Right atrium auricular region (tissue), 2 donors: ENCODE measurements at regions not wholly inside any gene's neighbourhood (a gene's known extent, or its start where the extent isn't known, plus 50 kb on each side); places are given as distances from the start of the nearest gene placed in this dataset.

Experiments
- DNase-seq: peaks from one replicate; pipeline ENCODE4 v3.0.0-alpha.2; 2019; ENCODE audit warnings: low spot score
- H3K27ac ChIP-seq, 2 donors: fragments of 200-600 bp; sonication (generic); 1 replicate in 1 of 2; 2 replicates in 1 of 2; pipeline ENCODE4 v1.5.1; 2016 to 2019
- H3K27me3 ChIP-seq, 2 donors: fragments of 200-600 bp; sonication (generic); one replicate each; pipeline versions ENCODE4 v1.5.1 to v1.6.0; 2017 to 2019
- H3K36me3 ChIP-seq: fragments of 200-600 bp; sonication (generic); one replicate; pipeline ENCODE4 v1.5.1; 2016
- H3K4me1 ChIP-seq, 2 donors: fragments of 200-600 bp; sonication (generic); one replicate each; pipeline versions ENCODE4 v1.5.1 to v1.6.0; 2017 to 2019
- H3K4me3 ChIP-seq, 2 donors: fragments of 200-600 bp; sonication (generic); 1 replicate in 1 of 2; 2 replicates in 1 of 2; pipeline ENCODE4 v1.5.1; 2017 to 2019; ENCODE audit warnings: mild to moderate bottlenecking in 1 of 2, moderate library complexity in 1 of 2
- H3K9me3 ChIP-seq, 2 donors: fragments of 200-600 bp; sonication (generic); one replicate each; pipeline ENCODE4 v1.5.1; 2019
- CTCF ChIP-seq, 2 donors: fragments of 200-600 bp; sonication (generic); IDR thresholded peaks; one replicate each; pipeline ENCODE4 v1.5.1; 2019; ENCODE audit warnings: antibody characterized with exemption in 2 of 2

DNA sequence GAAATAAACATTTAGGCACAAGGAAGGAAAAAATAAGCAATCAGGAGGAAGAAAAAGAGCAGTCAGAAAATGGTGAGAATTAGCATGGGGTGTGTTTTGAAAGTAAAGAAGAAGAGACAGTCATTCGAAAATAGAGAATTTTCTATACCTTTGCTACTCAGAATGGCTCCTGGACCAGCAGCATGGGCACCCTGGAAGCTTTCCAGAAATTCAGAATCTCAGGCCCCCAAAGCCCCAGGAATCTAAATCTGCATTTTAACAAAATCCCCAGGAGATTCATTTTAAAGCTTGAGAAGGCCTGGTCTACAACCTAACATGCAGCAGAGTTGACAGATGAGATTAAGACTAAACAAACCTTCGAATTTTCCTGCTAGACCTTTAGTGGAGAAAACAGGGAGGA, 131.2 kb upstream of the HDAC9 start:
- Histone ChIP-seq H3K9me3 (no peaks in the 10 kb centered on the region), H3K4me3 (no peak overlapping the region), H3K4me1 (no peaks in the 10 kb centered on the region), H3K27me3 (no peaks in the 10 kb centered on the region), H3K27ac (no peak overlapping the region), H3K36me3 (no peaks in the 10 kb centered on the region)
- DNase-seq = no peak
- TF ChIP-seq CTCF (IDR thresholded peaks at IDR 0.05) = no peak

- no peak overlapping the region for H3K4me3 ChIP-seq
- TF ChIP-seq CTCF (IDR thresholded peaks at IDR 0.05) = no peak
- no peaks in the 10 kb centered on the region for H3K4me1 ChIP-seq
- H3K9me3 ChIP-seq = no peaks in the 10 kb centered on the region
- DNase-seq = no peak
- H3K27me3 ChIP-seq = no peaks in the 10 kb centered on the region
- no peaks in the 10 kb centered on the region for H3K36me3 ChIP-seq
- no peak overlapping the region for H3K27ac ChIP-seq
Observed at GRCh38 chr7:18366394-18366793, 129.2 kb upstream of the HDAC9 start.

DNA sequence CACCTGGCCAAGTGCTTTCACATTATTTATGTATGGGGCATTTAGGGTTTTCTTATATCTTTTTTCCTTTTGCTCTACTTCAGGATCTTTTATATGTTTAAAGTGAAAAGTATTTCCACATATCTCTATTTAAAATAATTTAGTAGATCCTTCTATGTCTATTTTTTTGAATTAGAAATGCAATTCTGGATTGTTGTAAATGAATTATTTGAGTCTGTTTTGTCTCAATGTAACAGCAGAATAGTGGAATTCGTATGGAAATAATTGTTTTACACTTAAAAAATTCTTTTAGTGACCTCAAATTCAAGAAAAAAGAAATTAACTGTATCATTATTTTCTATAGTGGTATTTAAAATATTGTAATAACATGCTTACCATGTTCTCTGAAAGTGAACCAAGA, 126.5 kb upstream of the HDAC9 start:
- Histone ChIP-seq H3K27me3 (no peaks in the 10 kb centered on the region), H3K36me3 (no peaks in the 10 kb centered on the region), H3K27ac (no peak overlapping the region), H3K4me3 (no peak overlapping the region), H3K9me3 (no peaks in the 10 kb centered on the region), H3K4me1 (no peaks in the 10 kb centered on the region)
- no peak for DNase-seq
- no peak for TF ChIP-seq CTCF (IDR thresholded peaks at IDR 0.05)

- Histone ChIP-seq H3K9me3 (no peaks in the 10 kb centered on the region), H3K4me1 (no peaks in the 10 kb centered on the region), H3K27me3 (no peaks in the 10 kb centered on the region), H3K27ac (no peak overlapping the region), H3K36me3 (no peaks in the 10 kb centered on the region), H3K4me3 (no peak overlapping the region)
- no peak for DNase-seq
- no peak for TF ChIP-seq CTCF (IDR thresholded peaks at IDR 0.05)
Observed at GRCh38 chr7:18370633-18371032, 124.9 kb upstream of the HDAC9 start.

GRCh38 chr7:18378989-18379605, 116.5 kb upstream of the HDAC9 start:
- H3K36me3 ChIP-seq = no peaks in the 10 kb centered on the region
- H3K4me3 ChIP-seq = no peak overlapping the region
- no peaks in the 10 kb centered on the region for H3K4me1 ChIP-seq
- no peak for TF ChIP-seq CTCF (IDR thresholded peaks at IDR 0.05)
- H3K27ac ChIP-seq = no peak overlapping the region
- no peaks in the 10 kb centered on the region for H3K9me3 ChIP-seq
- no peaks in the 10 kb centered on the region for H3K27me3 ChIP-seq
- no peak for DNase-seq

DNA sequence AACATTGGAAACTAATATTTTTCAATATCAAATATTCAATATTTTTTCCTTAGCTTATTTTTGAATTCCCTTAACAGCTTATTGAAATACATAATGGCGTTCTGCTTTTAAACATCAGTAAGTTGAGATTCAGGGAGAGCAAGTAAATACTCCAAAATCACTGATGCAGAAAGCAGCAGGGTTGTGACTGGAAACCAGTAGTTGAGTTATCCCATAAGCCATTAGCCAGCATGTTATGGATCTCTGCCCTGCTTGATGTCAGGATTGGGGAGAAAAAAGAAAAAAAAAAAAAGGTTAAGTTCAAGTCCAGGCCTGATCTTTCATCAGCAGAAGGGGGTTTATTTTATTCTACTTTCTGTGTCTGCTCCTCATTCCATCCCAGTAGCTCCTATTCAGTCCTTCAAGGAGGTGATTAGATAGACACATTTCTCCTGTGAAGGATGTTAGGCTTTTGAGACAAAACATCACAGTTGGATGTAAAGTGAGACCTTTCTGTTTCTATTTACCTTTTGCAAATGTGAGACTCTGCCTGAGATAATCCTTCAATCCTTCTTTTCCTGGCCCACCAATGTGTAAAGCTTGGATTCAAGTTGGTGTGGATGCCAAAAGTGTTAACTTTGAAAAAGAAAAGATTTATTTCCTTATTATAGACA, 110.9 kb upstream of the HDAC9 start:
- Histone ChIP-seq H3K36me3 (no peaks in the 10 kb centered on the region), H3K4me1 (peaks cover 0 to 9% of the 10 kb centered on the region in 2 donors), H3K27ac (no peak overlapping the region), H3K9me3 (no peaks in the 10 kb centered on the region), H3K4me3 (no peak overlapping the region), H3K27me3 (no peaks in the 10 kb centered on the region)
- DNase-seq = no peak
- TF ChIP-seq CTCF (IDR thresholded peaks at IDR 0.05) = no peak
